DND-41 (cell line): ENCODE measurements at regions not wholly inside any gene's neighbourhood (a gene's known extent, or its start where the extent isn't known, plus 50 kb on each side); places are given as distances from the start of the nearest gene placed in this dataset.

Source experiments
- EZH2 ChIP-seq: IDR thresholded peaks from 3 replicates; pipeline ENCODE4 v1.6.1; 2012; ENCODE audit warnings: borderline replicate concordance, low read depth, mild to moderate bottlenecking, moderate library complexity, low read length, inconsistent platforms; ENCODE audit not compliant: severe bottlenecking
- TF ChIP-seq, protein P1 (sequence below): IDR thresholded peaks from 2 replicates; pipeline ENCODE4 v1.5.1; 2012; ENCODE audit warnings: borderline replicate concordance, low read length, moderate library complexity, mild to moderate bottlenecking; ENCODE audit not compliant: poor library complexity, severe bottlenecking; ENCODE audit errors: extremely low read depth

DNA sequence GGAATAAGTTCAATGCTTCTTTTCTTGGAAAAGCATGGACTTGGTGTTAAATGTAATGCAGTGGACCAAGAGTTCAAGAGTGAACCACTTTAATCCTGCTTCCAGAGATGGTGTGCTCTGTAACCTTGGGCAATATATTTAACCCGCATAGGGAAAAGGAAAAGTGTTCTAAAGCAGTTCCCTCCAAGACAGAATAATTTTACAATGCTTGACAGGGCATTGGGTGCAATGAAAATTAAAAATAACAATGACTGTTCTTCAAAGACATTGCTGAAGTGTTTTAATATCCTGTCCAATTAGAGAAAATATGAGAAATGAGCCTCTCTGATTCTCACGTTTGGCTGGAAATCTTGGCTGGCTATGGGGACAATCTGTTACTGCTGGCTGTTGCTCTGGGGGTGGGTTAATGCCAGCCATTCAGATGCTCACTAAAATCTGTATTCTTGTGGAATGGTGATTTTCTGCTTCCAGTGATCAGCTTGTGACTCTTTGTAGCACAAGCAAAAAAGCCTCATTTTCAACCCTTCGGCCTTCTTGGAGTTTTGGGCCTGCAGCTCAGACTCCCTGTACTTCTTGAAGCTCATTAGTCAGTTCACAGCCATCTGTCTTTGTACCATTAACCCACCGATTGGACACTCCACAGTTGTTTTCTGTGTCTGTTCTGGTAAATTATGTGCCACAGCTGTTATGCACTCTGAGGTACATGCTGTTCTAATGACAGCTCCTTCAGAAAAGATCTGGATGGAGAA lies 310.6 kb downstream of the LMO7 start:
- TF ChIP-seq, protein P1, sequence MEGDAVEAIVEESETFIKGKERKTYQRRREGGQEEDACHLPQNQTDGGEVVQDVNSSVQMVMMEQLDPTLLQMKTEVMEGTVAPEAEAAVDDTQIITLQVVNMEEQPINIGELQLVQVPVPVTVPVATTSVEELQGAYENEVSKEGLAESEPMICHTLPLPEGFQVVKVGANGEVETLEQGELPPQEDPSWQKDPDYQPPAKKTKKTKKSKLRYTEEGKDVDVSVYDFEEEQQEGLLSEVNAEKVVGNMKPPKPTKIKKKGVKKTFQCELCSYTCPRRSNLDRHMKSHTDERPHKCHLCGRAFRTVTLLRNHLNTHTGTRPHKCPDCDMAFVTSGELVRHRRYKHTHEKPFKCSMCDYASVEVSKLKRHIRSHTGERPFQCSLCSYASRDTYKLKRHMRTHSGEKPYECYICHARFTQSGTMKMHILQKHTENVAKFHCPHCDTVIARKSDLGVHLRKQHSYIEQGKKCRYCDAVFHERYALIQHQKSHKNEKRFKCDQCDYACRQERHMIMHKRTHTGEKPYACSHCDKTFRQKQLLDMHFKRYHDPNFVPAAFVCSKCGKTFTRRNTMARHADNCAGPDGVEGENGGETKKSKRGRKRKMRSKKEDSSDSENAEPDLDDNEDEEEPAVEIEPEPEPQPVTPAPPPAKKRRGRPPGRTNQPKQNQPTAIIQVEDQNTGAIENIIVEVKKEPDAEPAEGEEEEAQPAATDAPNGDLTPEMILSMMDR: no peak
- TF ChIP-seq EZH2: no peak
